HG03460 (cell line): ENCODE measurements at regions not wholly inside any gene's neighbourhood (a gene's known extent, or its start where the extent isn't known, plus 50 kb on each side); places are given as distances from the start of the nearest gene placed in this dataset.

ENCODE experiments used
- ATAC-seq: cut with Tn5 transposase; IDR thresholded peaks from one replicate; pipeline ENCODE4 v1.9.1; 2021; ENCODE audit not compliant: unreplicated experiment

DNA sequence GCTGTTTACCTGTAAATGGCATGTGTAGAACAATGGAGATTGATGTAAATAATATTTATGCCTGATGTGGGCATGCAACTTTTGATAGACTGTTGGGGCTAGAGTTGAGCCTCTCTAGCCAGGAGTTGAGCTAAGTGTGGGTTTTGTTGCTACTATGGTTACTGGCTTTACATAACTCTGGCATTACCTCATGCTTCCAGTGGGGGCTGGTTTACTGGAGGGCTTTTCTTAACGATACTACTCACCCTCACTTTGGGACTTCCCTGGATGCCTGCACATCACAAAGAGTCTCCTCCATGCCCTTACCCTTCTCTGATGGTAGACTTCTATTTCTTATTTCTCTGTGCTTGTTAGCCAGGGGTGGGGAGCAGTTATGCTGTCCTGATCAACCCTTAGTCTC lies 524.6 kb upstream of the CDH4 start:
- no peak for ATAC-seq

DNA sequence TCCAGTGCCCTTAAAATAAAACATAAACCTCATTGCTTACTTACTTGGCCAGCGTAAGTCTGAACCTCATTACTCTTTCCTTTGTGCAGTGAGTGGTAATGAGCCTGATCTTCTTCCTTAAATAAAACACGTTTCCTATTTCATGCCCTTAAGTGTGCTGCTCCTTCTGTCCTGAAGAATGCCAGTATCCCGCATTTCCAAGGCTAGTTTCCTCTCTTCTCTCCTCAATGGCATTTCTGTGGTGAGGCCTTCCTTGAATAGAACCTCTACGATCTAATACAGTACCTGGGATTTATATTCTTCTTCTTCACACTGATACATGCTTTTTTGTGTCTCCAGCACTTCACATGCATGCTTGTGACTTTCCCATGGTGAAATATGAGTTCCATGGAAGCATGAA lies 523.4 kb upstream of the CDH4 start:
- no peak for ATAC-seq

DNA sequence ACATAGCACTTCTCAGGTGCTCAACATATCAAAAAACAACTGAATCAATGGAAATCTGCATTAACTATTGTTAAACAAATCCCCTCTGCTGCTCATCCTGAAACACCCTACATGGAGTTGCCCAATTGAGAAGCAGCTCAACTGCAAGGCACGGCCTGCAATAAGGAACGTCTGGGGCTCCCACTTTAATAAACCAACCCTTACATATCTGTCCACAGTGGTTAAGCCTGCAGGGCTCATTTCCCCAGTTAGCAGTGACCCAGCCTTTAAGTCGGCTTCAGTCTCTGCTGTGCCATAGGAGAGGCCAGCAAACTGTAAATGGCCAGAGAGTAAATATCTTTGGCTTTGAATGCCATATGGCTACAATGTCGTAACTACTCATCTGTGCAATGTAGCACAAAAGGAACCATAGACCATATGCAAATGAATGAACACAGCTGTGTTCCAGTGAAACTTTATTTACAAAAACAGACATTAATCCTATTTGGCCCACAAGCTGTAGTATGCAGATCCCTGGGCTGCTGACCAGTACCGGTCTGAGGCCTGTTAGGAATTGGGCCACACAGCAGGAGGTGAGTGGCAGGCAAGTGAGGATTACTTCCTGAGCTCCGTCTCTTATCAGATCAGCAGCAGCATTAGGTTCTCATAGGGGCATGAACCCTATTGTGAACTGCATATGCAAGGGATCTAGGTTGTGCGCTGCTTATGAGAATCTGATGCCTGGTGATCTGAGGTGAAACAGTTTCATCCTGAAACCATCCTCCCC lies 522.7 kb upstream of the CDH4 start:
- no peak for ATAC-seq

DNA sequence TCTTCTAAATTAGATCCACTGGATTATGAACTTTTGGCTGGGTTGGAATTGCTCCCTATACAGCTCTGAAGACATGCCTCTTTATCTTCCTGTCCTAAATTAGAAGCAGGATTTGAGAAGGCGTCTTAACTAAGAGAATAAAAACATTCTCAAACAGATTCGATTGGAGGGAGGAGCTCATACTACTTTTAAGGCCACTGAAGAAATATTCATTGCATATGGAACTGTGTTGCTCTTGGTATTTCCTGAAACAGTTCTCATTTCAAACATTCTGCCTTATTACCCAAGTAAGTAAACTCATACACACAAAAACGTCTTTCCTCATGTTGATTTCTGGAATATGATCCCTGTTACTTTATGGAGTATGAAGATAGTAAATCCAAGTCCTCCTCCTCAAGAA lies 519.7 kb upstream of the CDH4 start:
- no peak for ATAC-seq

DNA sequence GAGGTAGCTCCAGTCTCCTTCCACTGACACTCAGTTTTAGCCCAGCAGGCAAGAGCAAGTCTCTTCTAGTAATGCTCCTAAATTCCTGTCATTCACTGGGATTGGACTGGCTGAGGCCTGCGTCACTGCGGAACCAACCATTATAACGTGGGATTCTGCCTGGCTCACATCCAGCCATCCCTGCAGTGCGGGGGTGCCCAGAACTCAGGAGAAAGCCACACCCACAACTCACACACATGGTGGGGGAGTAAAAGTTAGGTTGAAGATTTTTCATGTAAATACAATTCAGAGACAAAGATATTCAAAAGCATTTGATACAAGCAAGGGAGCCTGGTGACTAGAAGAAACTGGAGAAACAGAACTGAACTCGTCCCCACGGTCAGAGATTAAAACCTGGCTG lies 504.0 kb upstream of the CDH4 start:
- no peak for ATAC-seq

DNA sequence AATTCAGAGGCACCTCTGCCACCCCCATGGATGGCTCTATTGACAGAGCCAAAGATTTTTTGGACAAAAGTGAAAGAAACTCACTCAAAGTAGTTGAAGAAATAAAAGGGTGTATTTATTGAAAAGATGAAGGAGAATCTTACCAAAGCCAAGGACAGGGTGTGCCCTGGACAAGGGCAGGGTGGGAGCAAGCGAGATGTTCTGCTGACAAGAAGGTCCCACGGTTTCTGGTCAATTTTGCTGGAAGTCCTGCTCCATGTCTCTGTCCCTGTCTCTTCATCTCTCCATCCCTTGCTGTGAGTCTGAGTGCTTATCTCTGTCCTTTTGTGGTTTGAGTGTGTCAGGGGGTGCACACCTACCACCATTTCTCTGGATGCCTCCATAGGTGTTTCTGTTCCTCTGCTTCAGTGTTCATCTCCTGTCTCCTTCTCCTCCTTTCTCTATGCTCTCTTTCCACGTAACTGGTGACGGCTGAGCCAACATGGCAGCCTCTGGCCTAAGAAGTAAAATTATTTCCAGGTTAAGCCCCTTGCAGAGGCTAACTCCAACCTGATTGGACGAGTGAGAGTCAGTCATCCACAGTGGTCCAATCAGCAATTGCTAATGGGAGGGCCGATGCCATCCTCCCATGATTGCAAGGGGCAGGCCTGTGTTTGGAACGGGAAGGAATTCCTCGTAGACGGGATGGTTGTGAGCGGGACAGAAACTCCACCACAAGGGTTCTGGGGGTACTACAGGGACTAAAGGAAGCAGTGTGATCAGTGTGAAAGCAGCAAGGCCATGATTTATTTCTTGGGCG lies 502.1 kb upstream of the CDH4 start:
- ATAC-seq: no peak

DNA sequence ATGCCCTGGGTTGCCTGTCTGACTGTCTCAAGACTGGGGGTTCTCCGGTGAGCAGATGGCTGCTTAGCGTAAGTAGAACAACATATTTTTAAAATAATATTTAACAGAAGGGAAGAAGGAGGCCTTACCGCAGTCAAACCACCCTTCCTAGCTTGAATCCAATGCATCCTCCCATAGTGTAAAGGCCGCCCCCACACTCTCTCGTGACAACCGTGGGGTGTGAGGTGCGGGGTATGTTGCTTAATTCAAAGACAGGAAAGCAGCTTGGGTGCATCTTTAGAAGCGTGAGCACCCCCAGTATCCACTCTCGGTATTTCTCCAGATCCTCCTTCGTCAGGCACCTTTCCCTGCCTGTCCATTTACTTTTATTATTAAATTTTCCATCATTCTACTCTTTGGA lies 501.2 kb upstream of the CDH4 start:
- ATAC-seq: no peak

DNA sequence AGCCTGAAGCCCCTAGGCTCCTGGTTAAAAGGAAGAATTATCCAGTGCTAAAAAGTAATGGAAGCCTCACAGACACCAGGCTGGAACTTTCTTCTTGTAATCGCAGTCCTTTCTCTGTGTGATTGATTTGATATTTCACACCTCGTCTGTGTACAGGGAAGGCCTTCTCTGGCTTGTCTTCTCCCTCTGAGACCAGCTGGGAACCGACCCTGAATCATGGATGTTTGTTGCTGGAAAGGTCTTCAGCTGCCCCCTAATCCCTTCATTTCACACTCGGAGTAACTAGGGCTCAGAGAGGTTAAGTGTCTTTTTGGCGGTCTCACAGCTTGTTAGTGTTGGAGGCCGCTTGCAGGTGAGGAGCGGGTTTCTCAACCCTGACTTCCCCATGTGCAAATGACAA lies 500.2 kb upstream of the CDH4 start:
- ATAC-seq: no peak

DNA sequence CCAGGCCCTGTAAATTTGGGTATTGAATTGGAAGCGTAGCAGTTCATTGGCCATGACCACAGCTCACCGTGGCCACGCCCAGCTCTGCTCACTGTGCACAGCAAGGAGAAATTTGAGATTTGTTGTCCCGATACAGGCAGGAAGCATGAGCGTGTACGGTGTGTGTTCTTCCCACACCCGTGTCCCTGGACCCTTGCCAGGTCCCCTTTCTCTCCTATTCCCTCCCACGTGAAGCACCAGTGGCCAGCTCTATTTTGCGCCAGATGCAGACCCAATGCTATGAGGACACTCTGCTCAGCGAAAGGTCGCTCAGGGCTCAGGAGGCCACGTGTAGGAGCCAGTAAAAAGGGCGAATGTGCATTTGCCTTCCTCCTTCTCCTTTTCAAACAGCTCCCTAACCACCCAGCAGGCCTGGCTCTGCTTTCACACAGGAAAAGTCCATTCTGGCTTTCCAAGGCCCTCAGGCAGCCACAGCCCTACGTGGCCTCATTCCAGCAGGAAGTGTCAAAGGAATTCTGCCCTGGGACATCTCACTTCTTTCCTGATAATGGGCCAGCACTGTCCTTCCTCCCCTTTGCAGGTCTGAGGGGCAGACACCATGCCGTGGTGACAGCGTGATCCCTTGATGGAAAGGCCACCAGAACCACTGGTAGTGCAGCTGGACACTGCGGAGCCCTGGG lies 499.2 kb upstream of the CDH4 start:
- no peak for ATAC-seq

DNA sequence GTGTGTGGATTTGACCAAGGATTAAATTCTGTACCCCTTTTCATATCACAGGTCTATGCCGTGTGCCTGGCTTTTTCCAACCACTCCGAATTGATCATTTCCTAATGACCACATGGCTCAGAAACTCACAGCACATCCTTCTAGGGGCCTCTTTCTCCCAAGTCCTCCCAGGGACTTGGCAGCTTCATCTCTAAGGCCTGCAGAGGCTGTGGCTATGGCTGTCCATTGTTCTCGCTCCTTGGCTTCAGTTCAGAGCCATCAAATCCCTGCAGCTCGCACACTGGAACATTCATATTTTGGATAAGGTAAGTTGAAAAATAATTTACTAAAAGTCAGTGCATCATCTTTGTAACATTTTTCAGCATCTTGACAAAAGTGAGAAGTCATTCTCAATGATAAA lies 497.2 kb upstream of the CDH4 start:
- ATAC-seq: no peak

DNA sequence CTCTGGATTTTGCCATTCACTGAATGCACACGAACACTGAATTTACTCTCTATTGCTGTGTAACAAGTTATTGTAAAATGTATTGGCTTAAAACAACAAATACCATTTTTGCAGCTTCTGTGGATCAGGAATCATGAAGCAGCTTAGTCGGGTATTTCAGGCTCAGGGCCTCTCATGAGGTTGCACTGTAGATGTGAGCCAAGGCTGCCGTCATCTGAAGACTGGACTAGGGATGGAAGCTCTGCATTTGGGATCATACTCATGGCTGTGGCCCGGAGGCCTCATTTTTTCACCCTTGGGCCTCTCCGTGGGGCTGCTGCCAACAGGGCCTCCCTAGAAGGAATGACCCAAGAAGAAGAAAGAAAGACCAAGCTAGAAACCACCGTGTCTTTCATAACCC lies 492.4 kb upstream of the CDH4 start:
- no peak for ATAC-seq

DNA sequence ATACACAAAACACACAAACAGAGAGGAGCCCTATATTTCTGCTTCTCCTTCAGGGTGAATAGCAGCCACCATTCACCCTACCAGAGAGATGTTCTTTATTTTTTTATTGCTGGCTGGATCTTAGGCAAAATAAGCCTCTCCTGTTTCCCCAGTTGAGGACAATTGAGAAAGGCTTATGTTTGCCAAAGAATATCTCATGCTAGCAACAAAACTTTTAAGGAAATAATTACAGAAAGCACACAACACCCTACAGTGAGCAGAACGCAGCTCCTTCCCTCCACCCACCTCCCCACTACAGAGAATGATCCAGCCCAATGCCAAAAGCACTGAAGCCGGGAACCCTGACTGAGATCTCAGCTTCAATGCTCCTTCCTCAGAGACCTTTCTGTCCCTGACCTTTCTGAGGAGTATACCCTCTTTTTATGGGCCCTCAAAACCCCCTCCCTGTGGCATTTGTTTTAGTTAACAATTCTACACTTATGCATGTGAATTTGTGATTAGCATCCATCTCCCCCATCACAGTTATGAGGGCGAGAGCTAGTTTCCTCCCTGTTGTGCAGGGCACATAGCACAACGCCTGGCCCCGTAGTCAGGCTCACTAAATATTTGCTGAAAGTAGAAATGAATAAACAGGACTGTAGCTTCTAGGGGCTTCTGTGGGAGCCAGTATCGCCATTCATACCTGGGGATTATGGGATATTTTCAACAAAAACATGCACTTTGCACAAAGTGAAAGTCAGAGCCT lies 491.6 kb upstream of the CDH4 start:
- ATAC-seq: no peak

DNA sequence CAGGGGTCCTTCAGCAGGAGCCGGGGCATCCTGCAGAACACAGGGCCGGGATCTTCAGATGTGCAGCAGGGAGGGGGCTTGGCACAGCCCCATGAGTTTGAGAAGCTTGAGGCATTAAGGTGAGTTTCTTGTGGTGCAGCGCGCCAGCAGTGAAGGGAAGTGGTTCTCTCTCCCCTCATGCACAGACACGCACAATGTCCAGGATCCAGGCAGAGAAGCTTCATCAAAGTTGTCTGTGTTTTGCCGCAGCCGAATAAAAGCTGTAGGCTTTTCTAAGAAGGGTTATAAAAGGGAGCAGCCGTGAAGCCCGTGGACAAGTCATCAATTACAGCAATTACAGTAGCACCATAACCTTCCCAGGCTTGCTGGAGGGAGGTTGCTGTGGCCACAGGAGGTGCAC lies 491.0 kb upstream of the CDH4 start:
- ATAC-seq: no peak

DNA sequence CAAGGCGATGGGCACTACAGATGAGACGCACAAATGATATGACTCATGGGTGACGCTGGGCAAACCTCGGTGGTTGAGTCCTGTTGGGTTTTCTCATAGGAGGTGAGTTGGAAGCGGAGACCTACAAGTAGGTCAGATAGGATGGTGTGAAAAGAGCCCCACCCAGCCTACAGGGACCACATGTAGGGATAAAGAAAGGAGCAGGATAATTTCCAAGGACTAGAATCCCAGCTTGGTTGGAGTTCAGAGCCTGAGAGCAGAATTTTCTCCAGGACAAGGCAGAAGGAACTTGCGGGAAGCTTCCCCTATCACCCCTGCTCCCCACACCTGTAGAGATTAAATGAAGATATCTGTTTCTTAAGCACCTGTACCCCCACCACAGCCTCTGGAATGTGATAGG lies 489.7 kb upstream of the CDH4 start:
- no peak for ATAC-seq

DNA sequence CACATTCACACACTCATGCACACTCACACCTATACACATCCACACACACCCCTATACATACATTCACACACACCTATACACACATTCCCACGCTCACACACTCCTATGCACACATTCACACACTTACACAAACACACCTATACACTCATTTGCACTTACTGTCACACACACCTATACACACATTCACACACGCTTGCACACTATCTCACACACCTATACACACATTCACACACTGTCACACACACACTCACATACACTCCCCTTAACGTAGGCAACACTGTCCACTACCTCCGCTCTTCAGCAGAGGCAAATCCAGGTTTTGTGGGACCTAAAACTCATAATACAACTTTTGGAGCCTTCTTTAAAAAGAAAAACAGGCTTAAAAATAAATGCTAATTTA lies 487.7 kb upstream of the CDH4 start:
- ATAC-seq: no peak

DNA sequence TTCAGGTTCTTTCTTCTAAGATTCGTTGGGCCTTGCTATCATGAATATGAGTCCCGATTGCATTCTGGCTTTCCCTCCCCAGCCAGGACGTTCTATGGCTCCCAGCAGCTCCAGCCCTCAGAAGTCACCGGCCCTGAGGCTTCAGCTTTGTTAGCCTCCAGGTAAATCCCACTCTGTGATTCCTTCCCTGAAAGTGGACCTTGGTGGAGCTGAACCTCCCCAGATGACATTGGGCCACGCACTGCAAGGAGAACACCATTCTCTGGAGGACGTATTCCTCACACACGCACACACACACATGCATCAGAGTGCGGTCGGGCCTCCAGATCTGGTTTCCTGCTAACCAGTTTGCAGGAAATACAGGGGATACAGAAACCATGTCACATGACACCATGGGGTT lies 487.3 kb upstream of the CDH4 start:
- no peak for ATAC-seq

DNA sequence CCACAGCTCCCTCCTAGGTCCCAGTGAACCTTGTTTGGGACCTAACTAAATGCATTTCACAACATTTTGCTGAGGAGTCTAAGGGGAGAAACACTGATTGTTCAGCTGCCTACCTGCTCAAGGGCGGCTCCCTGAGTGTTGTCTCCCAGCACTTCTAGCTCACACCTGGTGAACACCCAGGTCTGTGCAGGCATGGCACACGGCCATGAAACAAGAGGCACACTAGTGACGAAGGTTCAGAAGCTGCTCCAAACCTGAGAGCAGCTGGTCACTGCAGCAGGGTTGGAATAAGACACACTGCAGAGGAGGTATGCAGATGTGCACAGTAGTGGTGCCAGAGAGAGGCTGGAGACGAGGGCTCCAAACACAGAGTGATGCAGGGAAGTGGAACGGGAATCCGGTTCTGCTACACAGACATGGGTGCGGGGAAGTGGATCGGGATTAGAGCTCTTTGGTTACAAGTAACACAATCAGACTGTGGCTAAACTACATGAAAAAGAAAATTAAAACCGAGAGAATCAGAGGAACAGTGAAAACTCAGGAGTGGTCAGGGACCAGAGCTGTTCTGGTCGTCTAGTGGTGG lies 486.1 kb upstream of the CDH4 start:
- no peak for ATAC-seq

DNA sequence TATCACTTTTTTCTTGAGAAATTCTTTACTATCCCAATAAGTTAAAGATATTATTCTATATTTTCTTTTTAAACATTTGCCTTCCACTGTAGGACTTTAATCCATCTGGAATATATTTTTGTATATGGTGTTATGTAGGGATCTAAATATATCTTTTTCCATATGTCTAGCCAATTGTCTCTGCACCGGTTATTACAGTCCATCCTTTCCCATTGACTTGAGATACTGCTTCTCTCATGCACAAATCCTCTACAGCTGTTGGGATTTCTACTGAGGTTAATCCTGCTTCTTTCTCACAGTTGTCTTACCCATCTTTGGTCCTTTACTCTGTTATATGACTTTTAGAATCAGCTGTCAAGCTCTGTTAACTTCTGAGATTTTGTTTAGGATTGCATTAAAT lies 483.8 kb upstream of the CDH4 start:
- ATAC-seq: no peak

DNA sequence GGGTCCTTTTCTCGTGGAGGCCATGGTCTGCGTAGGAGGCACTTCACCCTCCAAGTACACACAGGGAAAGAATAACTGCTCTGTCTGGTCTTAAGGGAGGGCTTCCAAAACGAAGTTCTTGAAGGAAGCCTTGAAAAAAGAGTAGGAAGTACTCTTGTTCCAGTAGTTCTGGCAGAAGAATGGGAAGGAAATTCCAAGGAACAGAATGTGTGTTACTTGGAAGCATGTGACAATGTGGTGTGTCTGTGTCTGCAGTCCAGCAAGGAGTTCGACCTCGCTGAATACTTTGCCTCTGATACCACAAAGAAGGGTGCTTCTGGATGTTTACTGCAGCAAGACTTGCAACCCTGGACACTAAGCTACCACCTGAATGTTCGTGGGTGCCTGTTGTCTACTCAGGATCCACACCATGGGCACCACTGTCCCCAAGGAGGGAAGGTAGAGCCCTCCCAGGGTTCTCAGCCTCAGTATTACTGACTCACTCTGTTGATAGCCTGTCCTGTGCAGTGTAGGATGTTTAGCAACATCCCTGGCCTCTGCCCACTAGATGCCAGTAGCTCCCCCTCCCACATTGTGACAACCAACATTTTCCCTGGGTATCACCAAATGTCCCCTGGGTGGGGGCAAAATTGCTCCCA lies 471.6 kb upstream of the CDH4 start:
- ATAC-seq: no peak

DNA sequence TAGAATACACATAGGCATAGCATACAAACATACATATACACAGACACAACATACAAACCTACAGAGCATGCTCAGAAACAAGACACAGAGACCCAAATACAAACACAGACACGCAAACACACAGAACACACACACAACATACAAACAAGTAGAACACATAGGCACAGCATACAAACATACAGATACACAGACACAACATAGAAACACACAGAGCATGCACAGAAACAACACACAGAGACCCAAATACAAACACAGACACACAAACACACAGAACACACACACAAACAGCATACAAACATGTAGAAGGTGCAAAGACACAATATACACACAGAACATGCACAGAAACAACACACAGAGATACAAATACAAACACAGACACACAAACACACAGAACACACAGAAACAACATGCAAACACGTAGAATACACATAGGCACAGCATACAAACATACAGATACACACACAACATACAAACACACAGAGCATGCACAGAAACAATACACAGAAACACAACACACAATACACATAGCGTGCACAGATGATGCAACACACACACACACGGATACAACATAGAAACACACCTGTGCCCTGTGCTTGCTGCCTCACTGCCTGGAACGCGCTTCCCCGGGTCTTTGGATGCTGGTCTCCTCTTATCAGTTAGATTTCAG lies 469.0 kb upstream of the CDH4 start:
- ATAC-seq: no peak
